OCI-LY1 (cell line): ENCODE measurements at regions not wholly inside any gene's neighbourhood (a gene's known extent, or its start where the extent isn't known, plus 50 kb on each side); places are given as distances from the start of the nearest gene placed in this dataset.

Source experiments
- H2AFZ ChIP-seq: fragments of 200-600 bp; sonication (generic), shearing (Covaris generic); 2 replicates; pipeline ENCODE4 v1.6.0; 2014; ENCODE audit warnings: antibody characterized with exemption, mild to moderate bottlenecking, low read length
- H3F3A ChIP-seq: fragments of 200-600 bp; sonication (generic), shearing (Covaris generic); 2 replicates; pipeline ENCODE4 v1.6.0; 2014; ENCODE audit warnings: mild to moderate bottlenecking, antibody characterized with exemption, low read length, moderate library complexity; ENCODE audit not compliant: insufficient read depth
- H3K27ac ChIP-seq: fragments of 200-600 bp; sonication (generic); 2 replicates; pipeline ENCODE4 v1.5.1; 2014; ENCODE audit warnings: low read length, mixed run types, mild to moderate bottlenecking, low read depth; ENCODE audit not compliant: poor library complexity, severe bottlenecking
- H3K27me3 ChIP-seq: fragments of 200-600 bp; sonication (generic); 2 replicates; pipeline ENCODE4 v1.6.0; 2014; ENCODE audit warnings: antibody characterized with exemption, mild to moderate bottlenecking, low read length, moderate library complexity; ENCODE audit not compliant: insufficient read depth
- H3K36me3 ChIP-seq: fragments of 200-600 bp; sonication (generic); 2 replicates; pipeline ENCODE4 v1.6.1; 2014; ENCODE audit warnings: mild to moderate bottlenecking, antibody characterized with exemption, low read length, moderate library complexity, mixed read lengths; ENCODE audit not compliant: insufficient read depth
- H3K4me1 ChIP-seq: fragments of 200-600 bp; sonication (generic); 2 replicates; pipeline ENCODE4 v1.5.1; 2014; ENCODE audit warnings: mild to moderate bottlenecking, low read length, moderate library complexity; ENCODE audit not compliant: insufficient read depth, severe bottlenecking
- H3K4me2 ChIP-seq: fragments of 200-600 bp; sonication (generic), shearing (Covaris generic); 2 replicates; pipeline ENCODE4 v1.6.1; 2014; ENCODE audit warnings: low read length
- H3K4me3 ChIP-seq: fragments of 200-600 bp; sonication (generic); 2 replicates; pipeline ENCODE4 v1.5.1; 2014; ENCODE audit warnings: low read length, low read depth, mild to moderate bottlenecking, mixed read lengths; ENCODE audit not compliant: poor library complexity, severe bottlenecking
- H3K79me2 ChIP-seq: fragments of 200-600 bp; shearing (Covaris generic); 2 replicates; pipeline ENCODE4 v1.6.1; 2016; ENCODE audit warnings: mixed run types, low read length, mixed read lengths; ENCODE audit not compliant: insufficient read depth
- H3K9ac ChIP-seq: fragments of 200-600 bp; sonication (generic), shearing (Covaris generic); 2 replicates; pipeline ENCODE4 v1.6.1; 2014; ENCODE audit warnings: mild to moderate bottlenecking, low read length, mixed read lengths
- H3K9me2 ChIP-seq: fragments of 200-600 bp; sonication (generic), shearing (Covaris generic); 2 replicates; pipeline ENCODE4 v1.6.1; 2014; ENCODE audit warnings: low read depth, mild to moderate bottlenecking, low read length, mixed read lengths
- H3K9me3 ChIP-seq: fragments of 200-600 bp; shearing (Covaris generic); 2 replicates; pipeline ENCODE4 v1.6.1; 2014; ENCODE audit warnings: low read length, mixed read lengths
- H4K20me1 ChIP-seq: fragments of 200-600 bp; sonication (generic), shearing (Covaris generic); 2 replicates; pipeline ENCODE4 v1.6.0; 2016; ENCODE audit warnings: mild to moderate bottlenecking, low read length; ENCODE audit not compliant: insufficient read depth
- CTCF ChIP-seq: fragments of 200-600 bp; sonication (generic), shearing (Covaris generic); IDR thresholded peaks from 2 replicates; pipeline ENCODE4 v1.5.1; 2017; ENCODE audit warnings: mild to moderate bottlenecking, antibody characterized with exemption, low read length, moderate library complexity, mixed read lengths
- EZH2 ChIP-seq: fragments of 200-600 bp; sonication (generic), shearing (Covaris generic); IDR thresholded peaks from 2 replicates; pipeline ENCODE4 v1.8.0; 2017; ENCODE audit warnings: borderline replicate concordance, mixed run types, mild to moderate bottlenecking, antibody characterized with exemption, low read length, moderate library complexity, mixed read lengths

- H3K4me3 ChIP-seq: no peak overlapping the region
- no peaks in the 10 kb centered on the region for H3K79me2 ChIP-seq
- H2AFZ ChIP-seq: no peak overlapping the region
- H3K9me3 ChIP-seq: peaks cover 9% of the 10 kb centered on the region; the same call in 1 of the 2 replicates
- no peaks in the 10 kb centered on the region for H4K20me1 ChIP-seq
- H3K4me2 ChIP-seq: no peak overlapping the region; the same call in 1 of the 2 replicates
- no peak for TF ChIP-seq EZH2
- no peak for TF ChIP-seq CTCF
- no peaks in the 10 kb centered on the region for H3F3A ChIP-seq
- peak overlapping the region; percentile 95 for H3K27ac ChIP-seq
- H3K4me1 ChIP-seq: peaks cover 61% of the 10 kb centered on the region
- H3K9me2 ChIP-seq: no peaks in the 10 kb centered on the region
- H3K36me3 ChIP-seq: peaks cover 16% of the 10 kb centered on the region; the same call in 1 of the 2 replicates
- H3K9ac ChIP-seq: no peak overlapping the region
- H3K27me3 ChIP-seq: no peaks in the 10 kb centered on the region
These were observed 313.4 kb downstream of the LPIN1 start for GRCh38 chr2:12059616-12060441.

- H3K79me2 ChIP-seq: no peaks in the 10 kb centered on the region
- no peak overlapping the region for H2AFZ ChIP-seq
- H4K20me1 ChIP-seq: no peaks in the 10 kb centered on the region
- no peak overlapping the region for H3K4me3 ChIP-seq
- no peak overlapping the region for H3K9ac ChIP-seq
- peak overlapping the region; percentile 95 for H3K27ac ChIP-seq
- no peaks in the 10 kb centered on the region for H3F3A ChIP-seq
- no peak for TF ChIP-seq CTCF
- no peak for TF ChIP-seq EZH2
- peaks cover 16% of the 10 kb centered on the region; the same call in 1 of the 2 replicates for H3K36me3 ChIP-seq
- no peaks in the 10 kb centered on the region for H3K27me3 ChIP-seq
- no peak overlapping the region for H3K4me2 ChIP-seq
- H3K4me1 ChIP-seq: peaks cover 50% of the 10 kb centered on the region
- H3K9me2 ChIP-seq: no peaks in the 10 kb centered on the region
- H3K9me3 ChIP-seq: peaks cover 9% of the 10 kb centered on the region; the same call in 1 of the 2 replicates
These were observed 314.5 kb downstream of the LPIN1 start for GRCh38 chr2:12060886-12061285.

- Histone ChIP-seq H3K4me2 (no peak overlapping the region), H2AFZ (no peak overlapping the region), H3K27ac (no peak overlapping the region), H3K27me3 (no peaks in the 10 kb centered on the region), H3K4me1 (peaks cover 44% of the 10 kb centered on the region), H3F3A (no peaks in the 10 kb centered on the region), H3K36me3 (peaks cover 16% of the 10 kb centered on the region; the same call in 1 of the 2 replicates), H4K20me1 (no peaks in the 10 kb centered on the region), H3K79me2 (no peaks in the 10 kb centered on the region), H3K9ac (no peak overlapping the region), H3K9me3 (peaks cover 9% of the 10 kb centered on the region; the same call in 1 of the 2 replicates), H3K9me2 (no peaks in the 10 kb centered on the region), H3K4me3 (no peak overlapping the region)
- TF ChIP-seq CTCF (no peak), EZH2 (no peak)
These were observed 315.0 kb downstream of the LPIN1 start for GRCh38 chr2:12061286-12062052.
